T-helper 1 cell treated with Interleukin-12 subunit alpha and Interleukin-12 subunit beta and Interleukin-4 antibody, amounts not matched to agents 30 μg/mL and 1 μg/mL, for 36 hours (primary cell): ENCODE measurements at regions not wholly inside any gene's neighbourhood (a gene's known extent, or its start where the extent isn't known, plus 50 kb on each side); places are given as distances from the start of the nearest gene placed in this dataset.
"Not testable (repeated sequence)": the region's sequence is repeated elsewhere in the genome, so short reads cannot be mapped to it uniquely, and the experiment has no call there.

Experiments
- H3K27ac Mint-ChIP-seq: one replicate; pipeline ENCODE4 v1.8.0; 2021; ENCODE audit warnings: mild to moderate bottlenecking, mixed read lengths
- H3K27me3 Mint-ChIP-seq: one replicate; pipeline ENCODE4 v1.8.0; 2021; ENCODE audit warnings: low read depth, mixed read lengths
- H3K36me3 Mint-ChIP-seq: one replicate; pipeline ENCODE4 v1.8.0; 2021; ENCODE audit warnings: low read depth, mixed read lengths
- H3K4me1 Mint-ChIP-seq: one replicate; pipeline ENCODE4 v1.8.0; 2021; ENCODE audit warnings: low read depth, mixed read lengths
- H3K4me3 Mint-ChIP-seq: one replicate; pipeline ENCODE4 v1.8.0; 2021; ENCODE audit warnings: mild to moderate bottlenecking, moderate library complexity, mixed read lengths
- H3K9me3 Mint-ChIP-seq: one replicate; pipeline ENCODE4 v1.8.0; 2021; ENCODE audit warnings: mixed read lengths

GRCh38 chr3:99586701-99587100 is 51.7 kb upstream of the COL8A1 start:
- H3K27ac Mint-ChIP-seq = no peak overlapping the region
- no peaks in the 10 kb centered on the region for H3K9me3 Mint-ChIP-seq
- H3K36me3 Mint-ChIP-seq = no peaks in the 10 kb centered on the region
- H3K27me3 Mint-ChIP-seq = no peaks in the 10 kb centered on the region
- H3K4me3 Mint-ChIP-seq = no peak overlapping the region
- no peaks in the 10 kb centered on the region for H3K4me1 Mint-ChIP-seq

DNA sequence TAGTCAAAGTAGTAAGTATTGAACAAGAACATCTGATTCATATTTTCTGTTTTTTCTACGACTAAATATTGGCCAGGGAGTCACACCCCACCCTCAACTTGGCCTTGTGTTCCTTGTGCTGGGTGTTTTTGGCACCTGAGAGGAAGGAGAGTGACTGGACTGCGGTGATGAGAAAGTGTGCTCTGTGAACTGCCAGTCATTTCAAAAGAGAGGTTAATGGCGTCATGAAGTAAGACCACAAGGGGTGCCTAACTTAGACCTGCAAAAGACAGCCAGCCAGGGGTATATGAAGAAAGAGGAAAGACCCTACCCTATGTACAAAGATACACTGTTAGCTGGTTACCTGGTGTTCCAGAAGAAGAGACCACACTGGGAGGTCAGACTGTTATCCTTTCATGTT is 58.4 kb upstream of the COL8A1 start:
- no peaks in the 10 kb centered on the region for H3K9me3 Mint-ChIP-seq
- H3K36me3 Mint-ChIP-seq = no peaks in the 10 kb centered on the region
- H3K4me3 Mint-ChIP-seq = no peak overlapping the region
- no peaks in the 10 kb centered on the region for H3K4me1 Mint-ChIP-seq
- no peak overlapping the region for H3K27ac Mint-ChIP-seq
- H3K27me3 Mint-ChIP-seq = no peaks in the 10 kb centered on the region

- Mint-ChIP-seq H3K36me3 (no peaks in the 10 kb centered on the region), H3K9me3 (no peaks in the 10 kb centered on the region), H3K27ac (no peak overlapping the region), H3K27me3 (no peaks in the 10 kb centered on the region), H3K4me3 (no peak overlapping the region), H3K4me1 (no peaks in the 10 kb centered on the region)
These were observed 59.1 kb upstream of the COL8A1 start for GRCh38 chr3:99579246-99579645.

- no peak overlapping the region for H3K4me3 Mint-ChIP-seq
- no peaks in the 10 kb centered on the region for H3K36me3 Mint-ChIP-seq
- no peaks in the 10 kb centered on the region for H3K9me3 Mint-ChIP-seq
- H3K27me3 Mint-ChIP-seq = no peaks in the 10 kb centered on the region
- no peaks in the 10 kb centered on the region for H3K4me1 Mint-ChIP-seq
- H3K27ac Mint-ChIP-seq = no peak overlapping the region
These were observed 59.9 kb upstream of the COL8A1 start for GRCh38 chr3:99578339-99578970.

- no peaks in the 10 kb centered on the region for H3K36me3 Mint-ChIP-seq
- no peak overlapping the region for H3K27ac Mint-ChIP-seq
- H3K9me3 Mint-ChIP-seq = no peaks in the 10 kb centered on the region
- H3K4me3 Mint-ChIP-seq = no peak overlapping the region
- no peaks in the 10 kb centered on the region for H3K4me1 Mint-ChIP-seq
- no peaks in the 10 kb centered on the region for H3K27me3 Mint-ChIP-seq
These were observed 61.4 kb upstream of the COL8A1 start for GRCh38 chr3:99576904-99577559.

DNA sequence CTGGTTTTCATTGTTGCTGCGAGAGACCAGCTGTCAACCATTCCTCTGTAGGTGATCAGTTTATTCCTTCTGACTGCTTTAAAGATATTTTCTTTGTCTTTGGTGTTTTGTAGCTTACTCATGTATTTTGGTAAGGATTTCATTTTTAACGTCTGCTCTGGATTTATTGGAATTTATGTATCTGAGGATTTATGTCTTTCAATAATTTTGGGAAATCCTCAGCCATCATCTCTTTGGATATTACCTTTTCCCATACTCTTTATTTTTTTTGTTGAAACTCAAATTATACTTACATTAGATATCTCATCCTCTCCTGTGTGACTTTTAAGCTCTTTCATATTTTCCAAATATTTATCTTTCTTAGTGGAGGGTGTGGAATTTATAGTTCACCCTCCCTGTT is 62.7 kb upstream of the COL8A1 start:
- Mint-ChIP-seq H3K36me3 (no peaks in the 10 kb centered on the region), H3K9me3 (no peaks in the 10 kb centered on the region), H3K27ac (no peak overlapping the region), H3K4me3 (no peak overlapping the region), H3K27me3 (no peaks in the 10 kb centered on the region), H3K4me1 (no peaks in the 10 kb centered on the region)

DNA sequence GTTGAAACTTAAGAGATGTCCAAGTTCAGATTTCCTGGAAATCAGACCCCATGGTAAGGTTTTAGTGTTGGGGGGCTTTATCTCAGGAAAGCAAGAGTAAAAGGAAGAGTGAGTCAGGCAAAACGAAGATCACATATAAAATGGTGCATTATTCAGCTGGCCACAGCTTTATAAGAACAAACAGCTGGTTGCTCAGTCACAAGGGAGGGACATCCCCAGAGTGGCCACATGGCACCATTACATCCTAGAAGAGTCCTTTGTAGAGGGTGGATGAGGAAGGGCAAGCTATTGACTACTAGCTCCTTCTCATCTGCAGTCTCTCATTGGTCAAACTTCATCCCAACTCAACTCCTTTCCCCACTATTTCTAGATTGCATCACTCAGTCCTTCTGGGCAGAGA is 68.3 kb upstream of the COL8A1 start:
- Mint-ChIP-seq H3K36me3 (no peaks in the 10 kb centered on the region), H3K27ac (no peak overlapping the region), H3K4me3 (no peak overlapping the region), H3K4me1 (no peaks in the 10 kb centered on the region), H3K27me3 (no peaks in the 10 kb centered on the region), H3K9me3 (no peaks in the 10 kb centered on the region)

GRCh38 chr3:99568663-99569335 is 69.6 kb upstream of the COL8A1 start:
- H3K36me3 Mint-ChIP-seq = no peaks in the 10 kb centered on the region
- H3K27me3 Mint-ChIP-seq = no peaks in the 10 kb centered on the region
- no peaks in the 10 kb centered on the region for H3K4me1 Mint-ChIP-seq
- no peak overlapping the region for H3K4me3 Mint-ChIP-seq
- no peaks in the 10 kb centered on the region for H3K9me3 Mint-ChIP-seq
- no peak overlapping the region for H3K27ac Mint-ChIP-seq

- Mint-ChIP-seq H3K36me3 (no peaks in the 10 kb centered on the region), H3K4me1 (no peaks in the 10 kb centered on the region), H3K27me3 (no peaks in the 10 kb centered on the region), H3K9me3 (no peaks in the 10 kb centered on the region), H3K4me3 (no peak overlapping the region), H3K27ac (no peak overlapping the region)
These were observed 73.1 kb upstream of the COL8A1 start for GRCh38 chr3:99565331-99565730.

- H3K4me3 Mint-ChIP-seq = no peak overlapping the region
- H3K4me1 Mint-ChIP-seq = no peaks in the 10 kb centered on the region
- H3K27me3 Mint-ChIP-seq = no peaks in the 10 kb centered on the region
These were observed 75.3 kb upstream of the COL8A1 start for GRCh38 chr3:99562990-99563607.

DNA sequence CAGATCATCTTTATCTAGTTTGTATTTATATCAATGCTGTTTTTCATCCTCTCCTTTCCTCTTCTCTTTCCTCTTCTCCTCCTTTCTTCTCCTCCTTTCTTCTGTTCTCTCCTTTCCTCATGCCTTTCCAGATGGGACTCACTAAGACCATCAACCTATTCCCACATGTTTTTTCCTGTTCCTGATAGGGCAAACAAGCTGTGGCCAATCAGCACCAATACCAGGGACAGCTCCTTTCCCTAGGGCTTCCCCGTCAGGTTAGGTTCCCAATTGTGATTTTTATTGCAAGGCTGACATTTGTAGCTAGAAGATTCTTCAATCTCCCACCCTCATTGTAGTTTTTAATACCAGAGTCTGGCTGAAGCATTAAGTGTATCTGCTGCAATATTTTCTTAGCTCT is 76.3 kb upstream of the COL8A1 start:
- H3K36me3 Mint-ChIP-seq = no peaks in the 10 kb centered on the region
- H3K27me3 Mint-ChIP-seq = no peaks in the 10 kb centered on the region
- H3K9me3 Mint-ChIP-seq = no peaks in the 10 kb centered on the region
- H3K4me1 Mint-ChIP-seq = no peaks in the 10 kb centered on the region
- H3K4me3 Mint-ChIP-seq = no peak overlapping the region
- H3K27ac Mint-ChIP-seq = no peak overlapping the region

More at GRCh38 chr3:99562990-99563607, 75.3 kb upstream of the COL8A1 start:
- Mint-ChIP-seq H3K9me3 (no peaks in the 10 kb centered on the region), H3K27ac (no peak overlapping the region), H3K36me3 (no peaks in the 10 kb centered on the region)

DNA sequence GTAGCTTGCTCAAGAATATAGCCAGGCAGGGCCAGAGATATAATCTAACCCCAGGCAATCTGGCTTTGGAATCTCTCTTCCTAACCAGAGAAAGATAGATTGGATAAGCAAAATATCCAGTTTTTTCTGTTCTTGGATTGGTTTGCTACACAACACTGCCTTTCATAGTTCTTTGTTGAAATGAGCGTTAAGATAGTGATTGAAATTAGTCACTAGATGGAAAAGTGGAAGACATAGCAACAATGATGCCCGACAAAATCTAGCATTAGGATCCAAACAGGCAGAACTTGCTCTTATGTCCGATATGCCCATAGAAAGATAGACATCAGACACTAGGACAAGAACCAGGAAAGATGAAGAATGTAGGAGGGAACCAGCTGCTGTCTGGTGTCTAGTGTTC is 77.3 kb upstream of the COL8A1 start:
- Mint-ChIP-seq H3K4me1 (no peaks in the 10 kb centered on the region), H3K27ac (no peak overlapping the region), H3K27me3 (no peaks in the 10 kb centered on the region), H3K36me3 (no peaks in the 10 kb centered on the region), H3K4me3 (no peak overlapping the region), H3K9me3 (no peaks in the 10 kb centered on the region)

DNA sequence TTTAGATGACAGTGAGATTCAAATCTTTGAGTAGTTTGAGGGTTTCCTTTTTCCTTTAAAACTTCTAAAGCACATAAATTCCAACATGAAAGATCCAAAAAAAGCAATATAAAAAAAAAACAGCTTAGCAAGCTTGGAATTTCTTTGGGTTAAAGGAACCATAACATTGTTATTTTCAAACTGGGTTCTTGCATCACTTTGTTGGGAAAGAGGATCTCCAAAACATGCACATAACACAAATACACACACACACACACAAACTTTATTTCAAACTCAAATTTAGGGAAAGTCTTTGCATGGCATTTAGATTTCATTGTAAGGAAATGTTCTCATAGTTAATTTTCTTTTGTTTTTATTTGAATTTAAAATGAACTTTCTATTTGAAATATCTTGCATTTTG is 79.2 kb upstream of the COL8A1 start:
- no peak overlapping the region for H3K27ac Mint-ChIP-seq
- H3K36me3 Mint-ChIP-seq = no peaks in the 10 kb centered on the region
- H3K4me3 Mint-ChIP-seq = no peak overlapping the region
- no peaks in the 10 kb centered on the region for H3K4me1 Mint-ChIP-seq
- no peaks in the 10 kb centered on the region for H3K9me3 Mint-ChIP-seq
- H3K27me3 Mint-ChIP-seq = no peaks in the 10 kb centered on the region

DNA sequence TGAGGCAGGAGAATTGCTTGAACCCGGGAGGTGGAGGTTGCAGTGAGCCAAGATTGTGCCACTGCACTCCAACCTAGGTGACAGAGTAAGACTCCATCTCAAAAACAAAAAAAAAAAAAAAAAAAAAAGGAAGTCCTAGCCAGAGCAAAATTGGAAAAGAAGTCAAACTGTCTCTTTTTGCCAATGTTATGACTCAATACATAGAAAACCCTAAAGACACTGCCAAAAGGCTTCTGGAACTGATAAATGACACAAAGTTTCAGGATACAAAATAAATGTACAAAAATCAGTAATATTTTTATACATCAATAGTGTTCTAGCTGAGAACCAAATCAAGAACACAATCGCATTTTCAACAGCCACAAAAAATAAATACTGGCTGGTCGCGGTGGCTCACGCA is 82.5 kb upstream of the COL8A1 start:
- not testable (repeated sequence) for H3K36me3 Mint-ChIP-seq, H3K4me3 Mint-ChIP-seq, H3K4me1 Mint-ChIP-seq, H3K9me3 Mint-ChIP-seq, H3K27ac Mint-ChIP-seq, H3K27me3 Mint-ChIP-seq

- Mint-ChIP-seq H3K9me3 (no peaks in the 10 kb centered on the region), H3K36me3 (no peaks in the 10 kb centered on the region), H3K4me3 (no peak overlapping the region), H3K27me3 (no peaks in the 10 kb centered on the region), H3K27ac (no peak overlapping the region), H3K4me1 (no peaks in the 10 kb centered on the region)
These were observed 86.9 kb upstream of the COL8A1 start for GRCh38 chr3:99551520-99551919.
